ENCODE measurements at regions not wholly inside any gene's neighbourhood (a gene's known extent, or its start where the extent isn't known, plus 50 kb on each side); places are given as distances from the start of the nearest gene placed in this dataset.

DNA sequence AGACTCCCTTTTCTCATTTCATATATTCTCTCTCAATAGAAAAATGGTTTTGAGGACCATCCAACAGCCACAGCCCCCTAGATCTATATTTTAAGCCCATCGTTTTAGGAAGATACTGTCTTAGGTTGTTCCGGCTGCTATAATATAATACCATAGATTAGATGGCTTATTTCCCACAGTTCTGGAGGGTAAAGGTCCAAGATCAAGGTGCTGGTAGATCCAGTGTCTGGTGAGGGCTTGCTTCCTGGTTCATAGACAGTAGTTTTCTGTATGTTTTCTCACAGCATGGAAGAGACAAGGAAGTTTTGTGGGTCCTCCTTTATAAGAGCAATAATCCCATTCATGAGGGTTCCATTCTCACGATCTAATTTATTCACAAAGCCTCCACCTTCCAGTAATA is 215.1 kb downstream of the AASDHPPT start:
- no peak for FAIRE-seq
- intact Hi-C loops (cut with DNase I), result no loop called here

GRCh38 chr11:106295974-106296373 is 218.5 kb downstream of the AASDHPPT start:
- no peak for DNase-seq
- no peak for FAIRE-seq
- H3K27me3 ChIP-seq (ENCODE audit: control insufficient read depth, insufficient read depth, low read length), result no peaks in the 10 kb centered on the region
- no peaks in the 10 kb centered on the region for H3K36me3 ChIP-seq (ENCODE audit: control insufficient read depth in 2 of 3, insufficient read depth in 3 of 3, low read length in 3 of 3)
- intact Hi-C loops (cut with DNase I), result no loop called here
- no peak overlapping the region for H3K27ac ChIP-seq (ENCODE audit: low read depth in 2 of 2, low read length in 2 of 2)
- H3K4me1 ChIP-seq (ENCODE audit: control insufficient read depth in 2 of 3, insufficient read depth in 2 of 3, low read depth in 1 of 3, low read length in 3 of 3), result no peaks in the 10 kb centered on the region
- H3K9me3 ChIP-seq (ENCODE audit: control insufficient read depth in 2 of 3, insufficient read depth in 1 of 3, low read length in 3 of 3), result no peaks in the 10 kb centered on the region
- H3K9ac ChIP-seq (ENCODE audit: low read length in 3 of 3), result no peak overlapping the region
- no peak overlapping the region for H3K4me3 ChIP-seq (ENCODE audit: low read length in 3 of 3)
- no peak for TF ChIP-seq CTCF (IDR thresholded peaks at IDR 0.05; ENCODE audit: borderline replicate concordance, extremely low read depth, insufficient read depth)

More for the DNA sequence above, 215.1 kb downstream of the AASDHPPT start:
- Histone ChIP-seq H3K9me3 (ENCODE audit: control insufficient read depth in 2 of 3, insufficient read depth in 1 of 3, low read length in 3 of 3) (no peaks in the 10 kb centered on the region), H3K36me3 (ENCODE audit: control insufficient read depth in 2 of 3, insufficient read depth in 3 of 3, low read length in 3 of 3) (no peaks in the 10 kb centered on the region), H3K4me3 (ENCODE audit: low read length in 3 of 3) (no peak overlapping the region), H3K27ac (ENCODE audit: low read depth in 2 of 2, low read length in 2 of 2) (no peak overlapping the region), H3K4me1 (ENCODE audit: control insufficient read depth in 2 of 3, insufficient read depth in 2 of 3, low read depth in 1 of 3, low read length in 3 of 3) (no peaks in the 10 kb centered on the region), H3K9ac (ENCODE audit: low read length in 3 of 3) (no peak overlapping the region), H3K27me3 (ENCODE audit: control insufficient read depth, insufficient read depth, low read length) (no peaks in the 10 kb centered on the region)
- no peak for DNase-seq
- TF ChIP-seq CTCF (IDR thresholded peaks at IDR 0.05; ENCODE audit: borderline replicate concordance, extremely low read depth, insufficient read depth), result no peak

- Histone ChIP-seq H3K27me3 (ENCODE audit: control insufficient read depth, insufficient read depth, low read length) (no peaks in the 10 kb centered on the region), H3K9ac (ENCODE audit: low read length in 3 of 3) (no peak overlapping the region), H3K9me3 (ENCODE audit: control insufficient read depth in 2 of 3, insufficient read depth in 1 of 3, low read length in 3 of 3) (peaks cover 0 to 15% (median 0%) of the 10 kb centered on the region in 3 donors), H3K4me1 (ENCODE audit: control insufficient read depth in 2 of 3, insufficient read depth in 2 of 3, low read depth in 1 of 3, low read length in 3 of 3) (no peaks in the 10 kb centered on the region), H3K4me3 (ENCODE audit: low read length in 3 of 3) (no peak overlapping the region), H3K27ac (ENCODE audit: low read depth in 2 of 2, low read length in 2 of 2) (no peak overlapping the region), H3K36me3 (ENCODE audit: control insufficient read depth in 2 of 3, insufficient read depth in 3 of 3, low read length in 3 of 3) (no peaks in the 10 kb centered on the region)
- TF ChIP-seq CTCF (IDR thresholded peaks at IDR 0.05; ENCODE audit: borderline replicate concordance, extremely low read depth, insufficient read depth), result no peak
- intact Hi-C loops (cut with DNase I), result no loop called here
- DNase-seq, result no peak
- FAIRE-seq, result no peak
These were observed 225.0 kb downstream of the AASDHPPT start for GRCh38 chr11:106302416-106302815.

DNA sequence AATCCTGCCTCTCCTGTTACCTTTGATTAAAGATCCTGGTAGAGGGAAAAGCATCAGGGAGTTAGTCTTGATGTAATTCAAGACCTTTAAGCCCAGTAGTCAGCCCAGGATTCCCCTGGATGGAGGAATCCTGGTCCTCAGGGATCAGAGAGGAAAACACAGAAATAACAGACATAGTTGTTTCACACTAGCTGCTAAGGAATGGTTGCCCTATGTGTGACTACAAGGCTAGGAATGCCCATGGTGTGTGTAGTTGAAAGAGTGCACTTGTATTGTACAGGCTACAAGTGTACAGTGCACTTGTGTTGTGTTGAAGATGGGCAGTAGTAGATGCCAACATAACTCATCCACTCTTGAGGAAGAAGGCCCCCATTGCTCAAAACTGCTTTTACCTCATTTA is 226.8 kb downstream of the AASDHPPT start:
- FAIRE-seq (no peak), DNase-seq (no peak)
- Histone ChIP-seq H3K9me3 (ENCODE audit: control insufficient read depth in 2 of 3, insufficient read depth in 1 of 3, low read length in 3 of 3) (peaks cover 0 to 15% (median 0%) of the 10 kb centered on the region in 3 donors), H3K36me3 (ENCODE audit: control insufficient read depth in 2 of 3, insufficient read depth in 3 of 3, low read length in 3 of 3) (no peaks in the 10 kb centered on the region), H3K9ac (ENCODE audit: low read length in 3 of 3) (no peak overlapping the region), H3K4me3 (ENCODE audit: low read length in 3 of 3) (no peak overlapping the region), H3K4me1 (ENCODE audit: control insufficient read depth in 2 of 3, insufficient read depth in 2 of 3, low read depth in 1 of 3, low read length in 3 of 3) (no peaks in the 10 kb centered on the region), H3K27ac (ENCODE audit: low read depth in 2 of 2, low read length in 2 of 2) (no peak overlapping the region), H3K27me3 (ENCODE audit: control insufficient read depth, insufficient read depth, low read length) (no peaks in the 10 kb centered on the region)
- intact Hi-C loops (cut with DNase I), result no loop called here
- TF ChIP-seq CTCF (IDR thresholded peaks at IDR 0.05; ENCODE audit: borderline replicate concordance, extremely low read depth, insufficient read depth), result no peak

Measured in kidney (tissue), 13 donors.